ENCODE measurements at regions not wholly inside any gene's neighbourhood (a gene's known extent, or its start where the extent isn't known, plus 50 kb on each side); places are given as distances from the start of the nearest gene placed in this dataset.

DNA sequence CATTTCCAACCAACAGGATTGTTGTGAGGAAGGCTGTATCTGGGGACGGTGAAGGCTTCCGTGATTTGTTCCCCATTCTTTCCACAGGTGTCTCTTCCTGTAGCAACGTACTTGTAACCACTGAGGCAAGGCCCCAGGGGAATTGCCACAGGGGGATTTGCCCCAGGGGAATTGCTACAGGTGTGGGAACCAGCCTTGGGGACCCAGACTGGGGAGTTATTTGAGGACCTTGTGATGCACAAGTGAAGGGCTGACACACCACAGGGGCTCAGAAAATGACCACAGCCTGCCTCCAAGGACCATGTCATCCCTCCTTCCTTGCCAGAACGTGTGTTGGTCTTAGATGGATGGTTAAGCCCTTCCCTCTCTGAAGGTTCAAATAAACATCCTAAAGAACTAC, 131.4 kb upstream of the RGS6 start:
- TF ChIP-seq CTCF (IDR thresholded peaks at IDR 0.05; ENCODE audit: insufficient read depth, low read length, poor library complexity, severe bottlenecking): no peak
- TF ChIP-seq EZH2phosphoT487 (conservative IDR thresholded peaks at IDR 0.05; ENCODE audit: low read length): no peak

Measured in SU-DHL-6 (cell line).